ENCODE measurements at regions not wholly inside any gene's neighbourhood (a gene's known extent, or its start where the extent isn't known, plus 50 kb on each side); places are given as distances from the start of the nearest gene placed in this dataset.

- TF ChIP-seq CTCF (IDR thresholded peaks at IDR 0.05; ENCODE audit: low read depth, low read length): no peak
- no peak for DNase-seq (ENCODE audit: low read depth in 2 of 2)
- H3K4me3 ChIP-seq (replicated peaks in 1 of 2; ENCODE audit: low read depth in 2 of 2, low read length in 2 of 2): no peak overlapping the region
These were observed 174.2 kb upstream of the CHODL start for GRCh38 chr21:18070392-18070791.

- TF ChIP-seq CTCF (IDR thresholded peaks at IDR 0.05; ENCODE audit: low read depth, low read length): no peak
These were observed 174.8 kb upstream of the CHODL start for GRCh38 chr21:18069875-18070274.

GRCh38 chr21:18060402-18060801 is 184.2 kb upstream of the CHODL start:
- no peak for DNase-seq (ENCODE audit: low read depth in 2 of 2)
- TF ChIP-seq CTCF (IDR thresholded peaks at IDR 0.05; ENCODE audit: low read depth, low read length): no peak
- no peak overlapping the region for H3K4me3 ChIP-seq (replicated peaks in 1 of 2; ENCODE audit: low read depth in 2 of 2, low read length in 2 of 2)

More at GRCh38 chr21:18069875-18070274, 174.8 kb upstream of the CHODL start:
- H3K4me3 ChIP-seq (replicated peaks in 1 of 2; ENCODE audit: low read depth in 2 of 2, low read length in 2 of 2): no peak overlapping the region
- no peak for DNase-seq (ENCODE audit: low read depth in 2 of 2)

- no peak for DNase-seq (ENCODE audit: low read depth in 2 of 2)
- no peak for TF ChIP-seq CTCF (IDR thresholded peaks at IDR 0.05; ENCODE audit: low read depth, low read length)
- no peak overlapping the region for H3K4me3 ChIP-seq (replicated peaks in 1 of 2; ENCODE audit: low read depth in 2 of 2, low read length in 2 of 2)
These were observed 185.8 kb upstream of the CHODL start for GRCh38 chr21:18058731-18059398.

- H3K4me3 ChIP-seq (replicated peaks in 1 of 2; ENCODE audit: low read depth in 2 of 2, low read length in 2 of 2): no peak overlapping the region
- no peak for DNase-seq (ENCODE audit: low read depth in 2 of 2)
- TF ChIP-seq CTCF (IDR thresholded peaks at IDR 0.05; ENCODE audit: low read depth, low read length): no peak
These were observed 191.5 kb upstream of the CHODL start for GRCh38 chr21:18053151-18053550.

GRCh38 chr21:18049461-18049860 is 195.2 kb upstream of the CHODL start:
- H3K4me3 ChIP-seq (replicated peaks in 1 of 2; ENCODE audit: low read depth in 2 of 2, low read length in 2 of 2): no peak overlapping the region
- DNase-seq (ENCODE audit: low read depth in 2 of 2): no peak
- no peak for TF ChIP-seq CTCF (IDR thresholded peaks at IDR 0.05; ENCODE audit: low read depth, low read length)

- DNase-seq (ENCODE audit: low read depth in 2 of 2): peak; percentile 19 to 30
- H3K4me3 ChIP-seq (replicated peaks in 1 of 2; ENCODE audit: low read depth in 2 of 2, low read length in 2 of 2): no peak overlapping the region
- no peak for TF ChIP-seq CTCF (IDR thresholded peaks at IDR 0.05; ENCODE audit: low read depth, low read length)
These were observed 203.6 kb upstream of the CHODL start for GRCh38 chr21:18041012-18041411.
